Testis (tissue), 2 donors: ENCODE measurements at regions not wholly inside any gene's neighbourhood (a gene's known extent, or its start where the extent isn't known, plus 50 kb on each side); places are given as distances from the start of the nearest gene placed in this dataset.

ENCODE experiments used
- DNase-seq: peaks from one replicate; pipeline ENCODE4 v3.0.0-alpha.2; 2019
- H3K27ac ChIP-seq, 2 donors: fragments of 200-600 bp; sonication (generic); one replicate each; pipeline ENCODE4 v1.5.1; 2019
- H3K27me3 ChIP-seq: fragments of 200-600 bp; sonication (generic); one replicate; pipeline ENCODE4 v1.5.1; 2019
- H3K36me3 ChIP-seq: fragments of 200-600 bp; sonication (generic); one replicate; pipeline ENCODE4 v1.5.1; 2017; ENCODE audit warnings: low read depth; ENCODE audit errors: missing control alignments
- H3K4me1 ChIP-seq: fragments of 200-600 bp; sonication (generic); one replicate; pipeline ENCODE4 v1.5.1; 2019
- H3K4me3 ChIP-seq, 2 donors: fragments of 200-600 bp; sonication (generic); one replicate each; pipeline ENCODE4 v1.5.1; 2017 to 2019
- H3K9me3 ChIP-seq: fragments of 200-600 bp; sonication (generic); one replicate; pipeline ENCODE4 v1.5.1; 2017
- POLR2A ChIP-seq: fragments of 450-650 bp; IDR thresholded peaks from one replicate; pipeline ENCODE4 v1.6.1; 2017; ENCODE audit warnings: antibody characterized with exemption, mild to moderate bottlenecking, moderate library complexity
- WGBS, 2 donors: methylation state at CpG; one replicate each; pipeline ENCODE4 v1.1.5; 2018; 5-methylcytosine and 5-hydroxymethylcytosine counted together
- intact Hi-C: fragments of 100-400 bp; cut with DNase I; formaldehyde crosslinking; loops from one replicate; pipeline ENCODE4 v1.15.1; 2023; ENCODE audit warnings: low total_unique reads
- TF ChIP-seq, protein P1 (sequence below), 3 experiments: fragments of 450-650 bp in 2 of 3; fragments of 200-600 bp in 1 of 3; sonication (generic) in 1 of 3; IDR thresholded peaks; one replicate each; pipeline ENCODE4 v1.5.1; 2016 to 2019; ENCODE audit warnings: antibody characterized with exemption in 3 of 3, mild to moderate bottlenecking in 2 of 3, moderate library complexity in 1 of 3

DNA sequence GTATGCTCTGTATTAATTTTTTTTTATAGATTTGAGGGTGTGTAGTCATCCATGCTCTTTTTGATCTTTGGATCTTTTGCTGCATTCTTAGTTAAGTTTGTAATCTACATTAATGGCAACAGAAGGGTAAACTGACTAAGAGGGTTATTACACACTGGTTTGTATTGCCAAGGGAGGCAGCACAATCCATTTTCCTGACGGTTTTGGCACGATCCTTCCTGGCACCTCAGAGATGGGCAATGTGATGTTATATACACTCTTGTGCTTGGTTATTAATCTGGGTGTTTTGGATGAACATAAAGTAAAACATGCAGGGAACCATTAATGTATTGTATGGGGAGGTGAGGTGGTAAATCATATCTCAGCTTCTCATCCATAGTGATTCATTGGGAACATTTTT, 98.8 kb upstream of the SLC38A2 start:
- WGBS, 2 donors, result 89 to 93% methylated on average over 2 of the region's 2 CpGs
- no peak overlapping the region for H3K27ac ChIP-seq
- H3K9me3 ChIP-seq, result no peaks in the 10 kb centered on the region
- no peak for DNase-seq
- no peak overlapping the region for H3K4me3 ChIP-seq
- TF ChIP-seq, protein P1, sequence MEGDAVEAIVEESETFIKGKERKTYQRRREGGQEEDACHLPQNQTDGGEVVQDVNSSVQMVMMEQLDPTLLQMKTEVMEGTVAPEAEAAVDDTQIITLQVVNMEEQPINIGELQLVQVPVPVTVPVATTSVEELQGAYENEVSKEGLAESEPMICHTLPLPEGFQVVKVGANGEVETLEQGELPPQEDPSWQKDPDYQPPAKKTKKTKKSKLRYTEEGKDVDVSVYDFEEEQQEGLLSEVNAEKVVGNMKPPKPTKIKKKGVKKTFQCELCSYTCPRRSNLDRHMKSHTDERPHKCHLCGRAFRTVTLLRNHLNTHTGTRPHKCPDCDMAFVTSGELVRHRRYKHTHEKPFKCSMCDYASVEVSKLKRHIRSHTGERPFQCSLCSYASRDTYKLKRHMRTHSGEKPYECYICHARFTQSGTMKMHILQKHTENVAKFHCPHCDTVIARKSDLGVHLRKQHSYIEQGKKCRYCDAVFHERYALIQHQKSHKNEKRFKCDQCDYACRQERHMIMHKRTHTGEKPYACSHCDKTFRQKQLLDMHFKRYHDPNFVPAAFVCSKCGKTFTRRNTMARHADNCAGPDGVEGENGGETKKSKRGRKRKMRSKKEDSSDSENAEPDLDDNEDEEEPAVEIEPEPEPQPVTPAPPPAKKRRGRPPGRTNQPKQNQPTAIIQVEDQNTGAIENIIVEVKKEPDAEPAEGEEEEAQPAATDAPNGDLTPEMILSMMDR (IDR thresholded peaks at IDR 0.05), result no peak
- TF ChIP-seq POLR2A, result no peak
- no peaks in the 10 kb centered on the region for H3K27me3 ChIP-seq
- intact Hi-C loops, result loop anchor here (10.0 kb wide), 1 partner anchor 87 kb away; no protein-coding TSS in a partner anchor
- H3K36me3 ChIP-seq, result no peaks in the 10 kb centered on the region
- peaks cover 14% of the 10 kb centered on the region for H3K4me1 ChIP-seq

DNA sequence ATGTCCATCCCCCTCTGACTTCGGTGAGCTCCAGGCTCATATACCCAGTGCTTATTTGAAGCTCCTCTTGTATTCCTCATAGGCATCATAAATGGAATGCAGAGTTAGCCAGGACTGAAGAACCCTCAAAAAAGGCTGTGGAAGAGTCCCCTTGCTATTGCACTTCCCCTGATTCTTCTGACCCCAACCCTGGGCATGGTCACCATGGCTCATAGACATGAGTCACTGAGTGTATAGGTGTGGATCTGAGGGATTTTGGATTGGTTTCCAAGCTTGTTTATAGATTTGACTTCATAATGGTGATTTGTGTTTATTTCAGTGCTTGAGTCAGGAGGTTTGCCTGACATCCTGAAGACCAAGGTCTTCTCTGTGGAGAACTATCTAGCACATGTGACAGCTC, 98.4 kb upstream of the SLC38A2 start:
- no peak overlapping the region for H3K4me3 ChIP-seq
- DNase-seq, result no peak
- H3K4me1 ChIP-seq, result peaks cover 14% of the 10 kb centered on the region
- no peak overlapping the region for H3K27ac ChIP-seq
- intact Hi-C loops, result loop anchor here (10.0 kb wide), 1 partner anchor 86 kb away; no protein-coding TSS in a partner anchor
- H3K27me3 ChIP-seq, result no peaks in the 10 kb centered on the region
- H3K36me3 ChIP-seq, result no peaks in the 10 kb centered on the region
- no peaks in the 10 kb centered on the region for H3K9me3 ChIP-seq
- WGBS, 2 donors, result 68 to 80% methylated on average over 1 of the region's 1 CpG
- TF ChIP-seq POLR2A, result no peak
- TF ChIP-seq, protein P1 (IDR thresholded peaks at IDR 0.05), result no peak

DNA sequence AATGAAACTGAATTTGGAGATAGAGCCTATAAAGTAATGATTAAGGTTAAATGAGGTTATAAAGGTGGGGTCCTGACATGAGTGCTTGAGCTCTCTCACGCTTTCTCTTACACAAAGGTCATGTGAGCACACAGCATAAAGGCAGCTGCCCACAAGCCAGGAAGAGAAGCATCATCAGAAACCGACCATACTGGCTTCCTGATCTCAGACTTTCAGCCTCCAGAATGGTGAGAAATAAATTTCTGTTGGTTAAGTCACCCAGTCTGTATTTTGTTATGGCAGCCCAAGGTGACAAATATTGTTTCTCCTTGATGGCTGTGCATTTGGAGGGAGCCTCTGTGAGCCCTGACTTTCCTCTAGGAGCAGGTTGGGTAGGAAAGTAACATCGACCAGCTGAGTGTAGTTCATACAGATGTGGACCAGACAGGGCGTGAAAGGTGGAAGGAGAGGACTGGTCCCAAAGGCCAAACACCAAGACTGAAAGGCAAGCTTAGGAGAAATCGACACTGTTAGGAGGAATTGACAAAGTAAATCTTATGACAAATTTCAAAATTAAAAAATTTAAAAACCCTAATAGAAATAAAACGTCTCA, 97.6 kb upstream of the SLC38A2 start:
- Histone ChIP-seq H3K9me3 (no peaks in the 10 kb centered on the region), H3K36me3 (no peaks in the 10 kb centered on the region), H3K27ac (no peak overlapping the region), H3K4me3 (no peak overlapping the region), H3K4me1 (peaks cover 14% of the 10 kb centered on the region), H3K27me3 (no peaks in the 10 kb centered on the region)
- TF ChIP-seq, protein P1 (IDR thresholded peaks at IDR 0.05), result no peak
- no peak for TF ChIP-seq POLR2A
- intact Hi-C loops, result loop anchor here (10.0 kb wide), 1 partner anchor 85 kb away; no protein-coding TSS in a partner anchor
- DNase-seq, result no peak
- 87 to 91% methylated on average over 5 to 6 of the region's 6 CpGs for WGBS, 2 donors

DNA sequence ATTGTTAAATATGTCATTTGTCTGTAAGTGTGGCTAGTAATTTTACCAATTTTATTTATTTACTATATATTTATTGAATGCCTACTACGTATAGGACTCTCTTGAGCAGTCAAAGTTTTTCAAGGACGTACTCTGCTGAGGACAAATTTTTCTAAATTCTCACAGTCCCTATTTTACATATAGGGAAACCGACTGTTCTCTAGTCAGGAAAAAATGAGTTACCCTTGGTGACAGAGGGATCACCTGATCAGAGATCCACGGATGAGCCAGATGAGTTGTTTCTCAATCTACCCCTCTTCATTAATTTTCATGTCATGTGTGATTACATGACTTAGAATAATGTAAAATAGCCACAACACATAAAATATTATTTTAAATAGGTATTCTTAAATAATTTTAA, 96.2 kb upstream of the SLC38A2 start:
- Histone ChIP-seq H3K27me3 (no peaks in the 10 kb centered on the region), H3K4me1 (peaks cover 7% of the 10 kb centered on the region), H3K36me3 (no peaks in the 10 kb centered on the region), H3K9me3 (no peaks in the 10 kb centered on the region), H3K27ac (no peak overlapping the region), H3K4me3 (no peak overlapping the region)
- intact Hi-C loops, result no loop called here
- DNase-seq, result no peak
- whole genome bisulfite sequencing, 2 donors, result 82 to 83% methylated on average over 4 of the region's 4 CpGs
- TF ChIP-seq, protein P1 (IDR thresholded peaks at IDR 0.05), result no peak
- no peak for TF ChIP-seq POLR2A

DNA sequence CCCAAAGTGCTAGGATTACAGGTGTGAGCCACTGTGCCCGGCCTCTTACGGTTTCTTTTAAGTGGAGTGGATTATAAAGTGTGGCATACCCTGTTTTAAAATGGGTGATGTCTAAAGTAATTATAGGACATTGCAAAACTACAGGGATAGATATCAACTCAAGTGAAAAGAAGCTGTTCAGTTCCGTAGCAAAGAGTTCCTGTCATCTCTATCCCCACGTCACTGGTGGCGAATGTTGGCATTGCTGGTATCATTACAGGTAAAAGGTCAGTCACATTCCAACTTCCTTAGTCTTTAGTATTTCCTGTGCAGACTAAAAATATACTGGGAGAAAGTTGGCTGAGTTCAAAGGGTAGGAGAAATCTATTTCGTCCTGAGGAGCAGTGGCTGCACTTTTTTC, 95.6 kb upstream of the SLC38A2 start:
- Histone ChIP-seq H3K4me1 (peaks cover under 1% of the 10 kb centered on the region), H3K36me3 (no peaks in the 10 kb centered on the region), H3K4me3 (no peak overlapping the region), H3K27me3 (no peaks in the 10 kb centered on the region), H3K27ac (no peak overlapping the region), H3K9me3 (no peaks in the 10 kb centered on the region)
- WGBS, 2 donors, result 85 to 89% methylated on average over 6 of the region's 6 CpGs
- intact Hi-C loops, result no loop called here
- TF ChIP-seq, protein P1 (IDR thresholded peaks at IDR 0.05), result no peak
- no peak for TF ChIP-seq POLR2A
- DNase-seq, result no peak
